ENCODE measurements at regions not wholly inside any gene's neighbourhood (a gene's known extent, or its start where the extent isn't known, plus 50 kb on each side); places are given as distances from the start of the nearest gene placed in this dataset.

- H3K4me2 ChIP-seq (ENCODE audit: low read length) = no peak overlapping the region
- H3K9me3 ChIP-seq (ENCODE audit: low read length) = peaks cover 9% of the 10 kb centered on the region
- no peaks in the 10 kb centered on the region for H3K27me3 ChIP-seq (ENCODE audit: insufficient read depth, low read depth, low read length)
- H4K20me1 ChIP-seq (ENCODE audit: insufficient read depth) = no peaks in the 10 kb centered on the region
- no peak for TF ChIP-seq POLR2AphosphoS5 (IDR thresholded peaks at IDR 0.05)
- TF ChIP-seq TAF1 (IDR thresholded peaks at IDR 0.05; ENCODE audit: low read depth) = no peak
- no peaks in the 10 kb centered on the region for H3K9me2 ChIP-seq (ENCODE audit: insufficient read depth, low read length)
- H2AFZ ChIP-seq (ENCODE audit: low read depth, low read length) = no peak overlapping the region
- no peaks in the 10 kb centered on the region for H3K36me3 ChIP-seq (ENCODE audit: insufficient read depth, low read length)
- no peak overlapping the region for H3K9ac ChIP-seq (ENCODE audit: low read length)
- no peak overlapping the region for H3K27ac ChIP-seq (ENCODE audit: low read length)
- H3K79me2 ChIP-seq (replicated peaks; ENCODE audit: insufficient read depth, low read length) = no peaks in the 10 kb centered on the region
- no peak overlapping the region for H3K4me3 ChIP-seq (ENCODE audit: low read length)
- H3F3A ChIP-seq (ENCODE audit: insufficient read depth, low read length, poor library complexity, severe bottlenecking) = no peaks in the 10 kb centered on the region
These were observed 731.6 kb downstream of the BRINP1 start for GRCh38 chr9:118637681-118638080.

- Histone ChIP-seq H3K27me3 (ENCODE audit: insufficient read depth, low read depth, low read length) (no peaks in the 10 kb centered on the region), H4K20me1 (ENCODE audit: insufficient read depth) (no peaks in the 10 kb centered on the region), H3F3A (ENCODE audit: insufficient read depth, low read length, poor library complexity, severe bottlenecking) (no peaks in the 10 kb centered on the region), H3K4me2 (ENCODE audit: low read length) (no peak overlapping the region), H3K9me3 (ENCODE audit: low read length) (peaks cover 9% of the 10 kb centered on the region), H2AFZ (ENCODE audit: low read depth, low read length) (no peak overlapping the region), H3K4me3 (ENCODE audit: low read length) (no peak overlapping the region), H3K79me2 (replicated peaks; ENCODE audit: insufficient read depth, low read length) (no peaks in the 10 kb centered on the region), H3K36me3 (ENCODE audit: insufficient read depth, low read length) (no peaks in the 10 kb centered on the region), H3K9ac (ENCODE audit: low read length) (no peak overlapping the region), H3K9me2 (ENCODE audit: insufficient read depth, low read length) (no peaks in the 10 kb centered on the region), H3K27ac (ENCODE audit: low read length) (no peak overlapping the region)
- TF ChIP-seq CTCF (IDR thresholded peaks at IDR 0.05; ENCODE audit: poor library complexity, severe bottlenecking) (no peak), POLR2AphosphoS5 (IDR thresholded peaks at IDR 0.05) (no peak), RAD21 (conservative IDR thresholded peaks at IDR 0.05) (no peak), TAF1 (IDR thresholded peaks at IDR 0.05; ENCODE audit: low read depth) (no peak), EP300 (conservative IDR thresholded peaks at IDR 0.05; ENCODE audit: poor library complexity, severe bottlenecking) (no peak), SMC3 (conservative IDR thresholded peaks at IDR 0.05; ENCODE audit: poor library complexity) (no peak), EZH2 (IDR thresholded peaks at IDR 0.05; ENCODE audit: borderline replicate concordance, insufficient read depth, low read length, poor library complexity, severe bottlenecking) (no peak), MXI1 (conservative IDR thresholded peaks at IDR 0.05; ENCODE audit: poor library complexity, severe bottlenecking) (no peak), REST (IDR thresholded peaks at IDR 0.05; ENCODE audit: borderline replicate concordance) (no peak)
These were observed 728.2 kb downstream of the BRINP1 start for GRCh38 chr9:118640836-118641560.

All from neural cell (in vitro differentiated cells).